Loucy (cell line): ENCODE measurements at regions not wholly inside any gene's neighbourhood (a gene's known extent, or its start where the extent isn't known, plus 50 kb on each side); places are given as distances from the start of the nearest gene placed in this dataset.

Source experiments
- H2AFZ ChIP-seq: fragments of 200-600 bp; sonication (generic); 2 replicates; pipeline ENCODE4 v1.6.0; 2016; ENCODE audit warnings: antibody characterized with exemption, mild to moderate bottlenecking, low read length, moderate library complexity
- H3F3A ChIP-seq: fragments of 200-600 bp; 2 replicates; pipeline ENCODE4 v1.6.0; 2016; ENCODE audit warnings: antibody characterized with exemption, low read depth, mild to moderate bottlenecking
- H3K27me3 ChIP-seq: fragments of 200-600 bp; sonication (generic); 2 replicates; pipeline ENCODE4 v1.6.1; 2014; ENCODE audit warnings: low read length, mild to moderate bottlenecking; ENCODE audit not compliant: insufficient read depth, poor library complexity, severe bottlenecking
- H3K36me3 ChIP-seq: fragments of 200-600 bp; sonication (generic); 2 replicates; pipeline ENCODE4 v1.6.1; 2016; ENCODE audit warnings: low read length; ENCODE audit not compliant: insufficient read depth
- H3K4me1 ChIP-seq: fragments of 200-600 bp; sonication (generic); 2 replicates; pipeline ENCODE4 v1.5.1; 2014; ENCODE audit warnings: low read length, mild to moderate bottlenecking; ENCODE audit not compliant: insufficient read depth, poor library complexity, severe bottlenecking
- H3K4me2 ChIP-seq: fragments of 200-600 bp; sonication (generic); 2 replicates; pipeline ENCODE4 v1.6.0; 2014; ENCODE audit warnings: antibody characterized with exemption, low read length, low read depth, mild to moderate bottlenecking; ENCODE audit not compliant: poor library complexity, severe bottlenecking
- H3K4me3 ChIP-seq: fragments of 200-600 bp; sonication (generic); 2 replicates; pipeline ENCODE4 v1.5.1; 2014; ENCODE audit warnings: low read length, mild to moderate bottlenecking, mixed read lengths; ENCODE audit not compliant: poor library complexity, severe bottlenecking
- H3K79me2 ChIP-seq: fragments of 200-600 bp; sonication (generic); 2 replicates; pipeline ENCODE4 v1.6.1; 2014; ENCODE audit warnings: low read length; ENCODE audit not compliant: insufficient read depth
- H3K9ac ChIP-seq: fragments of 200-600 bp; sonication (generic); 2 replicates; pipeline ENCODE4 v1.6.0; 2014; ENCODE audit warnings: mild to moderate bottlenecking, low read depth, low read length, moderate library complexity; ENCODE audit not compliant: poor library complexity, severe bottlenecking
- H3K9me2 ChIP-seq: fragments of 200-600 bp; sonication (generic); replicated peaks from 2 replicates; pipeline ENCODE4 v1.6.1; 2016; ENCODE audit warnings: low read depth, low read length, mixed read lengths
- H3K9me3 ChIP-seq: fragments of 200-600 bp; sonication (generic); 2 replicates; pipeline ENCODE4 v1.6.1; 2014; ENCODE audit warnings: mild to moderate bottlenecking, antibody characterized with exemption, low read length, low read depth; ENCODE audit not compliant: insufficient read depth
- H4K20me1 ChIP-seq: fragments of 200-600 bp; sonication (generic); 2 replicates; pipeline ENCODE4 v1.6.0; 2014; ENCODE audit warnings: antibody characterized with exemption, low read length, mild to moderate bottlenecking; ENCODE audit not compliant: insufficient read depth, poor library complexity, severe bottlenecking
- CTCF ChIP-seq: fragments of 200-600 bp; sonication (generic); conservative IDR thresholded peaks from 2 replicates; pipeline ENCODE4 v1.5.1; 2014; ENCODE audit warnings: mild to moderate bottlenecking, antibody characterized with exemption, low read length
- EZH2phosphoT487 ChIP-seq: fragments of 200-600 bp; IDR thresholded peaks from 2 replicates; pipeline ENCODE4 v1.6.1; 2018; ENCODE audit warnings: antibody characterized with exemption, mild to moderate bottlenecking, moderate library complexity, borderline replicate concordance

GRCh38 chr16:63720848-63721247 lies 1401.0 kb downstream of the CDH11 start:
- no peaks in the 10 kb centered on the region for H3K9me3 ChIP-seq
- H3K9me2 ChIP-seq: no peaks in the 10 kb centered on the region
- H3K79me2 ChIP-seq: no peaks in the 10 kb centered on the region
- no peaks in the 10 kb centered on the region for H4K20me1 ChIP-seq
- no peak overlapping the region for H2AFZ ChIP-seq
- no peaks in the 10 kb centered on the region for H3K4me1 ChIP-seq
- H3K36me3 ChIP-seq: no peaks in the 10 kb centered on the region
- H3F3A ChIP-seq: no peaks in the 10 kb centered on the region
- TF ChIP-seq EZH2phosphoT487 (no peak), CTCF (no peak)
- H3K9ac ChIP-seq: no peak overlapping the region
- no peak overlapping the region for H3K4me2 ChIP-seq
- no peak overlapping the region for H3K4me3 ChIP-seq
- H3K27me3 ChIP-seq: no peaks in the 10 kb centered on the region

GRCh38 chr16:63719926-63720325 lies 1401.9 kb downstream of the CDH11 start:
- no peaks in the 10 kb centered on the region for H3K36me3 ChIP-seq
- TF ChIP-seq CTCF (no peak), EZH2phosphoT487 (no peak)
- no peaks in the 10 kb centered on the region for H3K9me3 ChIP-seq
- H3K4me2 ChIP-seq: no peak overlapping the region
- no peaks in the 10 kb centered on the region for H3K27me3 ChIP-seq
- no peak overlapping the region for H3K4me3 ChIP-seq
- no peaks in the 10 kb centered on the region for H3K9me2 ChIP-seq
- H3K9ac ChIP-seq: no peak overlapping the region
- H3K4me1 ChIP-seq: no peaks in the 10 kb centered on the region
- H3K79me2 ChIP-seq: no peaks in the 10 kb centered on the region
- H4K20me1 ChIP-seq: no peaks in the 10 kb centered on the region
- H2AFZ ChIP-seq: no peak overlapping the region
- H3F3A ChIP-seq: no peaks in the 10 kb centered on the region

- Histone ChIP-seq H3K4me2 (no peak overlapping the region), H3K27me3 (no peaks in the 10 kb centered on the region), H2AFZ (no peak overlapping the region), H3F3A (no peaks in the 10 kb centered on the region), H3K9me2 (no peaks in the 10 kb centered on the region), H3K9ac (no peak overlapping the region), H4K20me1 (no peaks in the 10 kb centered on the region), H3K79me2 (no peaks in the 10 kb centered on the region), H3K4me3 (no peak overlapping the region), H3K9me3 (no peaks in the 10 kb centered on the region), H3K4me1 (no peaks in the 10 kb centered on the region), H3K36me3 (no peaks in the 10 kb centered on the region)
- TF ChIP-seq EZH2phosphoT487: no peak
- no peak for TF ChIP-seq CTCF
These were observed 1404.1 kb downstream of the CDH11 start for GRCh38 chr16:63717806-63718205.
